NCI-H1417 treated with DMSO at 0.1 percent for 48 hours (cell line): ENCODE measurements at regions not wholly inside any gene's neighbourhood (a gene's known extent, or its start where the extent isn't known, plus 50 kb on each side); places are given as distances from the start of the nearest gene placed in this dataset.
A peak's percentile ranks its signal among the peaks of the same experiment; 100 is the strongest.
"Not testable (repeated sequence)": the region's sequence is repeated elsewhere in the genome, so short reads cannot be mapped to it uniquely, and the experiment has no call there.

ENCODE experiments used
- DNase-seq: peaks from one replicate; lab custom pipeline; 2025; lab: John Stamatoyannopoulos, UW

GRCh38 chr5:40221796-40222195 lies 457.9 kb upstream of the PTGER4 start:
- no peak for DNase-seq

DNA sequence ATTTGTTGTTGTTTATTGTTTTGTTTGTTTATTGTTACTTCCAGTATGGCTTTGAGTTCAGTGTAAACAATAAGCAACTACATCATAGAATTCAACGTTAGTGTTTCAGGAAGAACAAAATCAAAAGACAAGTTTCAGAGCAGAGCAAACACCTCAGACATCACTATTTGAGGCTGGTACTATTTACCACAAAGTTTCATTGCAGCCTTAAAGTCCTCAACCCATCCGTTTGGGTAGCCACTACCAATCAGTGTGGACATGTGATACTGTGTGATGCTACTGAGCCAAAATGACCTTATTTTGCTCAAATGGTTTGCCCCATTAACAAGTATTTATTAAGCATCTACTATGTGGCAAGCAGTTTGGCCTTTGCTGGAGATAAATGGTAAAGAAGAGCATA lies 458.5 kb upstream of the PTGER4 start:
- no peak for DNase-seq

- no peak for DNase-seq
These were observed 459.5 kb upstream of the PTGER4 start for GRCh38 chr5:40220260-40220659.

DNA sequence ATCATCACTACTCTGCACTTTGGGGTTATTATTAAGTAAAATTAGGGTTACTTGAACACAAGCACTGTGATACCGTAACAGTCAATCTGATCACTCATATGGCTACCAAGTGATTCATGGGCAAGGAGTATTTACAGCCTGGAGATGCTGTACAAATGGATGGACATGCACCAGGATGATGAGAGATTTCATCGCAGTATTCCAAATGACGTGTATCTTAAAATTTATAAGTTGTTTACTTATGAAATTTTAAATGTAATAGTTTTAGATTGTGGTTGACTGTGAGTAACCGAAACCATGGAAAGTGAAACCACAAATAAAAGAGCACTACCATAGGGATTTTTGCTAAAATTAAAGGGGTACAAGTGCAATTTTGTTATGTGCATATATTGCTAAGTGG lies 462.2 kb upstream of the PTGER4 start:
- DNase-seq: no peak

GRCh38 chr5:40210694-40211093 lies 469.0 kb upstream of the PTGER4 start:
- DNase-seq: no peak

GRCh38 chr5:40206030-40206429 lies 473.7 kb upstream of the PTGER4 start:
- DNase-seq: no peak

DNA sequence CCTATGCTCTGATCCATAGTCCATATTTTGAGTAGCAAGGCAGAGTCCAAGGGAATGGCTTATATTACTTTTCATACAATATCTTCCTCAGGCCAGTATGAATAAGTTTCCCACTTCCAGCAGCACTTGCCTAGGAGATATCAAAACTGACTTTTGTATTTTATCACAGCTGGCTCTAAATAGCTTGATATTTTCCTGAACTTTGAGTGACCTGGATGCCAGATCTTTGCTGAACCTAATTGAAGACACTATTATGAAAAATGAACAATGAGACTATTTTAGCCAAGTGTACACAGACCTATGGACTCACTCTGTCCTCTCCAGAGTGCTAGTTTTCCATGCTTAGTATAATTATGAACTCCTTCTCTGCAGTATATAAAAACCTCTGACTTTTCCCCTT lies 475.6 kb upstream of the PTGER4 start:
- DNase-seq: no peak

DNA sequence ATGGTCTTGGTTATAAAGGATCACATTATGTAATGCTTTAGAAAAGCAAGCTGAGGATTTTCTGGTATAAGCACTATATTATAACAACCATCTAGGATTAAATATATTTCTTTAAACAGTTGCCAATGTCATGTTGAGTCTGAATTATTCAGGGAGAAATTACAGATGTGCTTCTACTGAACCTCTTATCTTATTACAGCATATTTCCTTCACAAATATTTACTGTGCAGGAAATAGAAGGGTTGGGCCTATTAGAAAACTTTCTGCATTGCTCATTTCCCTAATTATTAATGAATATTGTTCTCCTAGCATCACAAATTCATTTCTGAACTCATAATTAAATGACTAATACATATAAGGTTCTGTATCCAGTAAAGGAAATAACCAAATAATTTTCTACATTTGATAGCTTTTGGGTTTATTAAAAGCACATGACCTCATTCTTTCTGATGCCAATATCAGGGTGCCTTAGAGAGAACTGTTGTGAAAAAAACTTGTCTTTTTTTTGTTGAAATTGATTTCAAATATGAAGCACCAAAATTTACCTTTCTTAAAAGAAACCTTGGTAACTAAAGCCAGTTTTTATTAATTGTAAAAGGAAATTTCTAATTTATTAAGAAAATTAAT lies 476.8 kb upstream of the PTGER4 start:
- no peak for DNase-seq

- no peak for DNase-seq
These were observed 481.0 kb upstream of the PTGER4 start for GRCh38 chr5:40198736-40199135.

GRCh38 chr5:40195574-40195973 lies 484.1 kb upstream of the PTGER4 start:
- DNase-seq: not testable (repeated sequence)

- peak; percentile 16 for DNase-seq
These were observed 488.6 kb upstream of the PTGER4 start for GRCh38 chr5:40191150-40191549.

DNA sequence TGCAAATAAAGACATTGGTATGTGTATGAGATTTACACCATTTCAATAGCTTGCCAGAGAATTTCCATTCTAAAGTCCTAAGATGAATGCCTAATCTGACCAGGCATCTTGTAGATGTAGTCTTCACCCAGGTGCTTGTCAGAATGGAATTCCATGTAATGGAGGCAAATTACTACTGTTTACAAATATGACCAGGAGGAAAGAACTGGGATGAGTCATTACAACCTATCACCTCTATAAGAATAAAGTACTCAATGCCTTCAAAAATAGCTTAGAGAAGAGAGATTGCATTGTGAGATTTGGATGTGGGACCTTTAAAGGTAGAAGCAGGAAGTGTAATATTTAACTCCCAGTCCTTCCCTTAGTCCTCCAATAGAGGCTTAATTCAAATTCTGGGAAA lies 507.0 kb upstream of the PTGER4 start:
- DNase-seq: no peak

DNA sequence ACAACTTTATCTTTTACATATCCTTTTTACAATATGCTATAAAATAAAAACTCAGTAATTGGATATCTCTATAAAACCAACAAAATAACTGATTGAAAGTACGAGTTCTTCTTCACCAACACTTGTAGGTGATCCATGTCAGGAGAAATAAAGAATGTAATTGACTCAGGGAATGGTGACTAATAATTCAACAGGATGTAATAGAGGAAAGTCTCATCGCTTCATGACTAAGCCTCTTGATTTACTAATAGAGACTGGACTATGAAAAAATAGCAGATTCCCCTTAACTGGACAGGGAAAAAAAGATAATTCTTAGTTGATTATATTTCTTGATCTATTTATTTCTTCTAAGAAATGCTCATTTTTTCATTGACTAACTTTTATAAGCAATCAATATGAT lies 507.7 kb upstream of the PTGER4 start:
- DNase-seq: no peak

- DNase-seq: no peak
These were observed 512.4 kb upstream of the PTGER4 start for GRCh38 chr5:40167283-40167682.

DNA sequence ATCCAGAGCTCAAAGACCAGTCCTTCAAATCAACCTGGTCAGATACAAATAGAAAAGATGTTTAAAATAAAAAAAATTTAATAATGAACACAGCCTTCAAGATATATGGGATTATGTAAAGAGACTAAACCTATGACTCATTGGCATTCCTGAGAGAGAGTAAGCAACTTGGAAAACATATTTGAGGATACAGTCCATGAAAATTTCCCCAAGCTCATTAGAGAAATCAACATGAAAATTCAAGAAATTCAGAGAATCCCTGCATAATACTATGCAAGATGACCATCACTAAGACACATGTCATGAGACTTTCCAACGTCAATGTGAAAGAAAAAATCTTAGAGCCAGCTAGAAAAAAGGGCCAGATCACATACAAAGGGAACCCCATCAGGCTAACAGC lies 512.9 kb upstream of the PTGER4 start:
- DNase-seq: no peak

DNA sequence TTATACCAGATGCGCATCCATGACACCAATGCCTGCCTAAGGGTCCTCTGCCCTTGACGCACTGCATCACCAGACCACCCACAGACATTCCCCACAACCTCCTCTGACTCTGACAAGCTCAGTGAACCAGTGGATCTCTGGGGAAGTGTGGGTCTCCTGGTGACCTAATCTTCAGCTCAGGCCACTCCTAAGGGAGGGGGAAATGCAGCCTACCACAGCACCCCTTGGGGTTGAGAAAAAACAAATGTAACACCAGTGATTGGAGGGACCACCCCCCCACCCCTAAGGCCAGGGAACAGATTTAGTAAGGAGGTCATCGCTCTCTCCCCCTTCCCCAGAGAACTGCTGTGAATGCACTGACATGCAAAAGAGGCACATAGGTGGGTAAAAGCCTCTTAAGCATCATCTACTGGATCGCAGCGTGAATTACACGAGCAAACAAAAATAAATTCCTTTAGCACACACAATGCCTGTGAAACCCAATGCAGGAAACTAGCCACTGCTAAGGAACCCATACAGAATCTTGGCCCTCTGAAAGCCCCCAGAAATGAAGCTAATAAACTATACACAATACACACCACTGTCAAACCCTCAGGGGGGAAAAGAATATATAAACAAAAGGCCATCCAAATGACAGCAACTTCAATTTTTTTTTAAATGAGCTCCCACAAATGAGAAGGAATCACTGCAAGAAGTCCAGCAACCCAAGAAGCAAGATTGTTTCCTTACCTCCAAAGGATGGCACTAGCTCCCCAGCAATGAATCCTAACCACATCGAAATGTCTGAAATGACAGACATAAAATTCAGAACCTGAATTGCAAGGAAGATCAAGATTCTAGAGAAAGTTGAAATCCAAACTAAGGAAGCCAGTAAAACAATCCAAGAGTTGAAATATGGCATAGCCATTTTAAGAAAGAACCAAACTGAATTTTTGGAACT lies 513.7 kb upstream of the PTGER4 start:
- DNase-seq: no peak

GRCh38 chr5:40165106-40165788 lies 514.5 kb upstream of the PTGER4 start:
- DNase-seq: no peak

DNA sequence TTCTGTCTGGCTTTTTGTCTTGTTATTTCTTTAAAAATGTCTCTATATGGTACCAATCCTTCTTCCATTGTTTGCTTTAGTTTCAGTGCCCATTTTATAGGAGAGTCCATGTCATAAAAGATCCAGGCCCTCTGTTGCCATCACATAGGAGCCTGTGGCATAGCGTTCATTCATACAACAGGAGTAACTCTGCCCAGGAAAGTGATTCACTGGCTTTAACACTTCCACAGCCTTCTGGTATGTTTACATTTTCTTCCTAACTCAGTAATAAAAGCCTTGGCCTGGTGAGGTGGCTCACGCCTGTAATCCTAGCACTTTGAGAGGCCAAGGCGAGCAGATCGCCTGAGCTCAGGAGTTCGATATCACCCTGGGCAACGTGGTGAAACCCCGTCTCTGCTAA lies 519.3 kb upstream of the PTGER4 start:
- no peak for DNase-seq

GRCh38 chr5:40154194-40154593 lies 525.5 kb upstream of the PTGER4 start:
- no peak for DNase-seq

GRCh38 chr5:40150896-40151295 lies 528.8 kb upstream of the PTGER4 start:
- DNase-seq: no peak

DNA sequence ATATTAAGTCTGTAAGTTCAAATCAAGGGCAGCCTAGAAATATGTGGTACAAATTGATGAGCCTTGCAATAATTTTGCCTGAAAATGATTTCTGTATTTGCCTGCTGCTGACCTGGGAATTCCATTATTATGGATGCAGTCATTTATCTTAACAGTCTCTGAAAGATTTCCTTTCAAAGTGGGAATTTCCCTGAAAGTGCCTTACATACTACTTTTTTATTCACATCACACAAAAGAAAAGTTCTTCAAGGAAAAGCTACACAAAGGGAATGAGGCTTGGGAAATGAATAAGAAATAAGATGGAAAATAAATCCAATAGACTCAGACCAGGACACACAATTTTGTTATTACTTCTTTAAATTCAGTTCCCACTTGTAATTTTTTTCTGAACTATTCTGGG lies 537.8 kb upstream of the PTGER4 start:
- DNase-seq: no peak

GRCh38 chr5:40141418-40141817 lies 538.3 kb upstream of the PTGER4 start:
- DNase-seq: no peak

DNA sequence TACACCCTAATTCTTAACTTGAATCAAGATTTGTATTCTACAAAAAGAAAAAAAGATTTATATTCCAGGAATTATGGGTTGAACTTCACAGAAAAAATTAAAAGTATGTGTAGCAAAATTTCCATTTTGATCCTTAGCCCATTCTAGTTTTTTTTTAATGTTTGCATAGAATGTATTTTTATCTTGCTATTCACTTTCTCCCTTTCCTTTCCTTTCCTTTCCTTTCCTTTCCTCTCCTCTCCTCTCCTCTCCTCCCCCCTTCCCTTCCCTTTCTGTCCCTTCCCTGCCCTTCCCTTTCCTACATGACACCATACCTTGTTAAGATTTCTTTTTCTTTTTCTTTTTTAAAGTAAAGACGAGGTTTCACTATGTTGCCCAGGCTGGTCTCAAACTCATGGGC lies 542.5 kb upstream of the PTGER4 start:
- no peak for DNase-seq
